Renal cortex interstitium (tissue), 11 donors: ENCODE measurements at regions not wholly inside any gene's neighbourhood (a gene's known extent, or its start where the extent isn't known, plus 50 kb on each side); places are given as distances from the start of the nearest gene placed in this dataset.

Experiments used
- DNase-seq, 11 donors: peaks; one replicate each; pipeline ENCODE4 v3.0.0-alpha.2; 2013; ENCODE audit warnings: low read depth in 9 of 11, low spot score in 4 of 11; ENCODE audit errors: extremely low read depth in 1 of 11

DNA sequence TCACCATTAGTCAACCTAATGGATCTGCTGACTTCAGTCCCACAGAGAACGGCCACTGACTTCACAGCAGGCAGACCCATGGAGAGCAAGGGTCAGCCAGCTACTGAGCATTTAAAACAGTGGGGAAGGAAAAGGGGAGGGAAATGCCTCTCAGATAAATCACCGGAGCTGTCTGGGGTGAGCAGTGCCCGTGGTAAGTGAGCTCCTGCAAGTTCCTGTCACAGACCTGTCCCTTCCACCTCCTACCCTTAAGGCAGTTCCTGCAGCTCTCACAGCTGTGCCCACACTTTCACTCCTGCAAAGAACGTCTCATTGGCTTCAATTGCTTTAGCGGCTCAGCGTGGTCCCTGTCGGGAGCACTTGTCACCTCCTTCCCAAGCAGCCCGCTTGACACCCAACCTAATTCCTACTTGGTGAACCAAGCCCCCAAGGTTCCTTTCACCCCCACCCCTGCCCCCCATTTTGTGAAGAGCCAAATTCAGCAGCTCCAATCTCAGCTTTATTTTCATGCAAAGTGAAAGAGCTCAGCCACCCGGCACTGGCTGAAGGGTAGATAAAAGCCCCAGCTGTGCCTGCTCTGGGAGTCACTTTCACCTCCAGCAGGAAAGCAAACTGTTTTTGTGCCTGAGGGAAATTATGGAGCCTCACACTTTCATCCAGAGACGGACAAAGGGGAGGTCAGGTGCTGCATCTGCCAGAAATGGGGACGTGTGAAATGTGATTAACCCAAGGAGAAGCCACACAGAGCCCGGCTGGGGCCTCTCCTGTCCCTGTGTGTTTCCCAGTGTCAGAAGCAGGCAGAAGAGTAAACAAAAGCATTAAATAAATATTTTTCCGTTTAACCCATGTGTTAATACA lies 306.2 kb downstream of the TTLL7 start:
- peak; percentile 17 to 51 (median 32) for DNase-seq

DNA sequence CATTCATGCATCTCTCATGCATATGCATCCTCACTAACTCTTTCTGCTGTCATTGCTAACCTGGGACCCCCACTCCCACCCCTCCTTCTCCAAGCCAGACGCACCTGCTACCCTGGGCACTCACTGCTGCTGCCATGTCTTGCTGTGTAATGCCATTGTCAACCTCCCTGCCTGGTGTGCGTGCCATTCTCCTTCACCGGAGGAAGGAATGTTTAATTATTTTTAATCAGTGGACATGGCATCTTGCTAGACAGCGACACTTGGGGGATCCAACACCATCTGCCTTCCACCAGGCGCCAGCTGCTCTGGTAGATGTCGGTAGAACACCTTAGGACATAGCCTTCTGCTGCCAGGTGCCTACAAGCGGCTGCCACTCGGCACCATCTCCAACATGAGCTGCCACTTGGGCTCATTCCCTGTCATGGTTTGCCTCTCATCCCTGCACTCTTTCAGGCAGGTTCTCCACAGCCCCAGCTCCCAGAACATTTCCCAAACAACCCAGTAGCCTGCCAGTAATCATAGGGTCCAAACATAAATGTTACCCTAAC lies 306.9 kb downstream of the TTLL7 start:
- no peak for DNase-seq

DNA sequence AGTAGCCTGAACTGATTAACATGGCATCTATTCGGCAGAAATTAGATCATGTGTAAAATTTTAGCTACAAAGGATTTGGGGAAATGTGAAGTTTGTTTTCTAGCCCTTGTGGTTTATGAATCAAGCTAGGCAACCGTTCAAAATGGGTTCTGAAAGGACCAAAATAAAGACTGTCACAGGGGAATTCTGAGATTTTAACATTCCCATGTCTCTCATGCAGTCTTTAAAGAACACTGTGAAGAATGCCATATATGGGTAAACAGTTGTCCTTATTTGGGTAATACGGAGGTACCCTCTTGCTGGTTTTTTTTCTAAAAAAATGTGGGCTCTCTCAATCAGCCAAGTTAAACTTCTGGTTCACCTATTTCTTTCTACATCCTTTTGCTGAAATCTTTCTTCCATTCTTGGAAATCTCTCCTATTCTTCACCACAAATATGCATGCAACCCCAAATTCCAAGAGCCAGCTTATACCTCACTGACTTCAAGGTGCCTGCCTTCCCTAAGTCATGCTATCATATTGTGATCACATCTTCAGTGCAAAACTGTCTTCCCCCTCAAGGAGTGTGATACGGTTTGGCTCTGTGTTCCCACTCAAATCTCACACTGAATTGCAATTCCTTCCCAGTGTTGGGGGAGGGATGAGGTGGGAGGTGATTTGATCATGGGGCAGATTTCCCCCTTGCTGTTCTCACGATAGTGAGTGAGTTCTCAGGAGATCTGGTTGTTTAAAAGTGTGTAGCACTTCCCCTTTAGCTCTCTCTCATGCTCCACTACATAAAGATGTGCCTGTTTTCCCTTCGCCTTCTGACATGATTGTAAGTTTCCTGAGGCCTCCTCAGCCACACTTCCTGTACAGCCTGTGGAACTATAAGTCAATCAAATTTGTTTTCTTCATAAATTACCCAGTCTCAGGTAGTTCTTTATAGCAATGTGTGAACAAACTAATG lies 308.7 kb downstream of the TTLL7 start:
- no peak for DNase-seq

DNA sequence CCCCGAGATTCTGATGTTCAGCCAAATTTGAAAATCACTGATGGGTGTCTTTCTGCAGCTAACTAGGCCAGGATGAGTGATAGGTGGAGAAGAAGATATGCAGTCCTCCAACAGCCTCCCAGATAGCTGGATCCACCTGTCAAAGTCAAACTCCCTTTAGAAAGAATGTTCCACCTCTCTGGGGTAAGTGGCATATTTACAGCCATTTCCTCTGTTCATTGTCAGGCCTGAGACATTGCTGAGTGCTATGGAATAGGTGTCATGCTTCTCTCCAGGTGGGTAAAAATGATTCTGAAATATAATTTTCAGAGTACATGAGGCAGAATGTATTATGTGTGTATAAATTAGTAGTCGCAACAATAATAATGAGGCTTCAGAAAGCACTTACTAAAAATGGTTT lies 316.8 kb downstream of the TTLL7 start:
- no peak for DNase-seq

DNA sequence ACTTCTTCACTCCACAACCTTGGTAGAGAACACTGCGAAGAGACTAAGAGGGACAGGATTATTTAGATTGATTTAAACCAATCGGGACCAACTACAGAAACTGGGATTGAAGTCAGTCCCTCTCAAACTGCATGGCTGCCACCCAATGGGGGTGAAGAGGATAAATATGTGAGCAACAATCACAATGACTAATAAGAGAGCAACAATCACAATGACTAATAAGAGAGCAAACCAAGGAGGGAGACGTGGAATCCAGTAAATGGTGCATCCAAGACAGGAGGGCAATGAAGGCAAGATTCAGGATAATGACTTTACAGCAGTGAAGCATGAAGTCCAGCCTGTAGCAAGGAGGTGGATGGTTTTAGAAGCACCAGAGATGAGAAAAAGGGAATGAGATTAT lies 322.8 kb downstream of the TTLL7 start:
- DNase-seq = no peak

DNA sequence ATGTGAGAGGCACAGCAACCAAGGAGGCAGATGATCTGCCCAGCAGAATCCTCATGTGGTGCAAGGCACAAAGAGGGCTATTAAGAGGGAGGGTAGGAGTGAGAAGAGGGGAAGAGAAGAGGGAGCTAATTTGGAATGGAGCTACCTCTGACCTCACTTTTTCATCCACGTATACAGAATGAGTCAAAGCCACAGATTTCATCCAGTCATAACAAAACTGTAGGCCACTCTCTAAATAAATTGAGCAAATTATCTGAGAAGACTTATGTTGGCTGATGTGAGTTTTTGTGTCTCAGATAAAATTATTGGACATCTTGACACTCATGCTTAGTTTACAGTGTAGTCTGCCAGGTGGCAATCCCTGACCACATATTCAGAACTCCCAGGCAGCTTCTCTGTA lies 325.6 kb downstream of the TTLL7 start:
- no peak for DNase-seq

DNA sequence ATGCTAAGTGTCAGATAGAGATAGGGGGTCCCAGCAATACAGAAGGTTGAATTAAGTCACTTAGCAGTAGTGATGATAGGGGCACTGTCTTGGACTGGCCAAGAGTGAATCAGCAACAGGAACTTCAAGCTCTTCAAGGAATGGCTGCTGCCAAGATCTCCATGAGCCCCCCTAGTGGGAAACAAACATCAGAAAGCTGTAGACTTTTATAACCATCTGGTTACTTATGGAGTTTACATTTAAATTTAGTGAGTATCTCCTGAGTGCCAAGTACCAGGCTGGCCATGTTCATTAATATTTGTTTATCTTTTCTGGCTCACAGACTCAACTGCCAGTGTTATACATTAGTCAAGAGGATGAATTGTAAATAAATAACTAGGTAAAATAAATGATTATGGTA lies 327.3 kb downstream of the TTLL7 start:
- no peak for DNase-seq

DNA sequence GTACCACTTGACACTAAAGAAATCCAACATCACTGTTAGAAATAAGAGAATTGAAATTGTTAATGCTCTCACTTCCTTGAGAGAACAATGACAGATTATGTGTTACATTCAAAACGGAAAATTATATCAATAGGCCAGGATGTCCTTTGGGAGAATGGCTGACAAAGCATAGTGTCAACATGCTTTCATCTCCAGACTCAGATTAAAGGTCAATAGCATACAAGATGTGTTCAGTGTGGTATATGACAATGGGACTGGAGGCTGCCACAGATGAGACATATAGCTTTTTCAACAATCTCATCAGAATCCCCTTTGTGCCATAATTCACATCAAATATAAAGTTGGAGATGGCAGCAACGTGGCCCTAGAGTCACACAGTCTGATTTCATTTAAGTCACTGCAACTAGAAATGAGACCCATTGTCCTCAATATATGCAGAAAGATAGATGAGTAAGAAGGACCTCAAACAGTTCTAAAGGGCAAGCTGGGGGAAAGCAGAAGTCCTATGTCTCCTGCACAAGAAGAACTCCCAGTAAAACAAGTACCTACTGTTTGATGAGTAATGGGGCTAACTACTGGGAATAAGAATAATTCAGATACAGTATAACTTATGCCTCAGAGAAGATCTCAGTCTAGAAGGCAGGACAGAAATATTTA lies 327.9 kb downstream of the TTLL7 start:
- DNase-seq = no peak

DNA sequence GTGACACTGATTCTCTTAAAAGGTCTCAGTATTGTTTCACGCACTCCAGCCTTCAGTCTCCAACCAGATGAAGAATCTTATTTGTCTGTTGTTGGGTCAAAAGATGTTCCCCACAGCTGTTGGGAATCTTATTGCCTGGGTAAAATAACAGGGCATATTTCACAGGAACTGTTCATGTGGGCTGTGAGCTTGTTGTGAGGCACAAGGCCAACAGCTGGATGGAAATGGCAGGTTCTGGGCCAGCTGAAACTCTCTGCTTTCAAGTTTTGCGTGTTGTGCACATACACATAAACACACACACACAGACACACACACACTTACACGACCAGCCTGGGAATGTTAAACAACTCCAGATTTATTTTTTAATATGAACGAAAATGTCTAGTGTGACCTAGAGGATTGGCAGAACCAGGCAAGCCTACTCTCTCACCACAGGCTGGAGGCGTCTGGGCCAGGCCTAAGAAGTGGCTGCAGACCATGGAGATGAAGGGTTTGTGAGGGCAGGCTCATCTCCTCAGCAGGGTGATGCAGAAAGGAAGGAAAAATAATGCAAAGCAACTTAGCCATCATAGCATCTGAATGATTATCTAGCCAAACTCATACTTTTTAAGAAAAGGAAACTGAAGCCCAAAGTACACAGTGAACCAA lies 357.0 kb downstream of the TTLL7 start:
- peak in 1 of 11 donors; percentile 29 for DNase-seq

DNA sequence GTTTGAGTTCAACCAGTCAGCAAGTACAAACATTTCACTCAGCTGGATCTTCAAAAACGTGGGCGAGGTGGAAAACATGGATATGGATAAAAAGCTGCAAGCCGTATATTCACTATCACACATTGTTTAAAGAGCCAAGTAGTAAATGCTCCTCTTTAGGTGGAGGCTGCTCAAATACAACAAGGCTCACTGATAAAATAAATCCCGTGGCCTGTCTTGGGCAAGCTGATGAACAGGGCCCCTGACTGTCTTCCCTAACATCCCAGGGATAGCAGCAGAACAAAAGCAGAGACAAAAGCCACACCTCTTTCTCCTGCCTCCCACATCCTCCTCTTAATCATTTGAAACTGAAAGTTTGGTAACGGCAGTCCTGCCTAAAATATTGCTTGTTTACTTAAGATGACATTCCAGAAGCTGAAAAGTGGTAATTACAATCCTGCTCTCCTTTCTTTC lies 357.7 kb downstream of the TTLL7 start:
- peak in 1 of 11 donors; percentile 31 for DNase-seq

DNA sequence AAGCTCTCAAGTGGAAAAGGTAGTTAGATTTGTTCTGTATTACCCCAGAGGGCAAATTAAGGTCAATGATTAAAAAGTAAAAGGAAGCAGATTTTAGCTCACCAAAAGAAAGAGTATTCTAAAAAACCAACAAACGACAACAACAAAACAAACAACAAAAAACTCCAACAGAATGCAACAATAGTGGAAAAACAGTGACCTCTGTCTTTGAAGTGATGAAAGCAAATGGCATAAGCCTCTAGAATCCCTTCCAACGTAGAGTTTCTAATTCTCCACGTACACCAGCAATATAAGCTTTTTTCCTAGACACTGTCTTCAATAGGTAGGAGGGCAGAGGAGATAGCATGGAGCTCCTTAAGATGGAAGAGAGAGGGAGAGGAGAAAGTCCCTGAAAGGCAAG lies 359.1 kb downstream of the TTLL7 start:
- no peak for DNase-seq

DNA sequence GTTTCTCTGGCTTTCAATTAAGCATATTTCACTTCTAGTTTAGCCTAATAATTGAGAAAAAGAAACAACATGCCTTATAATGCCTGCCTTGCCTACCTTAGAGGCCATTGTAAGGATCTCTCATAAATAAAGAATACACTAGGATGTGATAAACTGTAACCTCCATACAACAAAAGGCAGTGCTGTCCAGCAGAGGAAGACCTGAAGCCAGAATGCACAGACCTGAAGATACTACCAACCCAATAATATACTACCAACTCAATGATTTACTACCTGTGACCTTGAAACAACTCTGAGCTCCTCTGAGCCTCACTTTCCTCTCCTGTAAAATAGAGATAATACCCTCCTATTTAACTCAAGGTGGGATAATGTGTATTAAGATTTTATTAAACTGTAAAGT lies 361.3 kb downstream of the TTLL7 start:
- DNase-seq = no peak

DNA sequence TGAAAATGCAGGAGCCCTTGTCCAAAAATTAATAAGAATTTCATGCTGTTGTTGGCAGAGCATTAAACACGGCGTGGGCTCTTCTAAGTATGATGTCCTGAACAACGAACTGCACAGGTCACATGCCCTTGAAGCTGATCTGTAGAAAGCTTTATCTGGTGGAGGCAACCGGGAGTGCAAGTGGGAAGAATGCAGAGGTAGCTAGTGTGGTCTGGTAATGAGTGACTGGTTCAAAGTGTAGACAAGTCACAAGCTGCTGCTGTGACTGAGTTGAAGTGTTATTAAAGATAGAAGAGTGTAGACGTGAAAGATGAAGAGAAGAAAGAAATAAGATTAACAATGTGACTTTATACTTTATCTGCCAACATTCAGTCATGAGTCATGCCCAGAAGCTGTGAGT lies 361.9 kb downstream of the TTLL7 start:
- no peak for DNase-seq

DNA sequence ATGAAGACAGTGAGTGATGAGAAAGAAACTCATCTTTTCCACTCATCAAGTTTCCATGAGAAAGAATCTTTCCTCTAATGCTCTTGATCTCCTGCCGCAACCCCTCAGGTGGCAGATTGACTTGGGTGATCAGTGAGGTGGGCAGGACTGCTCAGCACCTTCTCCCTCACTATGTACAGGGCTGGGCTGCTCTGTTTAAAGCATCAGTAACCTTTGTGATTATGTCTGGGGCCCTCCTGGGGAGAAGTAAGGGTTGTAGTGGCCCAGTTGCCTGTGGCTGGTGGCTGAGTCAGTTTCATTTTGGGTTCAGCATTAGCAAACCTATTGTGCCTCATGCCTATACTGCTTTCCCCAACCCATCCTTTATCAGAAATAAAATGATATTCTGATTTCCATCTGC lies 366.0 kb downstream of the TTLL7 start:
- DNase-seq = no peak

DNA sequence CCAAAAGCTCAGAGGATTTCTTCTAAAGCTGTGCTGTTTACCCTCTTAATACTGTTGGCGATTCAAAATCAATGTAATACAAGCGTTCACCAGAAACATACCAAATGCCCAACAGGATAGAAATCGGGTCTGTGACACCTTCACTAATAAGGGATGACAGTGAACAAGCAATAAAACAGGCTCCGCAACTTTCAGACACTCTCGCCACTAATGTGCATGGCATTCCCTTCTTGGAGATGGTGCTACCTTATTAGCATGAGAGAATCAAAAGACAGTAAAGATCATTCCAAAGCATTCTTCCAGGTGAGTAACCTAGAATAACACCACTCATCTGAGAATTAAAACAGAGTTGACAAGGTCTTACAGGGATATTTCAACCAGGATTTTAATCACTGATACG lies 367.1 kb downstream of the TTLL7 start:
- no peak for DNase-seq

DNA sequence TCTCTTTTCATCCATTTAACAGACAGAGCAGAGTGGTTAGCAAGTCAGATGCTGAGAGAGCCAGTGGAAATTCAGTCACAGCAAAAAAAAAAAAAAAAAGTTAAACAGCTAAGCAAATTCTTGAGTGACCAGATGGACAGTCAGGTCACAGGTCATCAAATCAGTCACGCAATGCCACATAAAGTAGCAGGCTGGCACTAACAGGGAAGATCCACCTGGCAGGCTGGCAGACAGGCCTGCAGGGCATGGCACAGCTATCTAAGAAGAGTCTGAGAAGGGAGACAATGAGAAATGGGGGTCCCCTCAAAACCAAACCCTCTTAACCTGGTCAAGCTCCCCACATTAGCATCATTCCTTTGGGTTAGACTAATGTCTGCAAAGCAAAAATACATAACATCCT lies 371.9 kb downstream of the TTLL7 start:
- no peak for DNase-seq

DNA sequence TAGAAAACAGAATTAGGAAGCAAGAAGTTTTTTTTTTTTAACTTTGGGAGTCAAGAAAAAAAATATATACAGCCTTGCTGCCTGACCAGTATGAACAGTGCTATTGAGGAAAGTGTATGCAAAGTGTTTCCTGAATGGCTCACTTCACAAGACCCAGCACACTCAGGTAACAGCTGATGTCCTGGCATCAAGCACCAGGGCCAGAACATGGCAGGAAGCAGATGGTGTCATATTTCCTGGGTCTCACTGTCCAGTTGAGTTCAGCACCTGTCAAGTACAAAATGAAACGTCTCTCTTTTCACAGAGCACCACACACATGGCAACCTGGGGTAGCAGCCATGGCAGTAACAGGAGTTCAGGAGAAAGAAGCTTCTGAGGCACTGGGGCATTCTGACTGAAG lies 372.3 kb downstream of the TTLL7 start:
- no peak for DNase-seq

DNA sequence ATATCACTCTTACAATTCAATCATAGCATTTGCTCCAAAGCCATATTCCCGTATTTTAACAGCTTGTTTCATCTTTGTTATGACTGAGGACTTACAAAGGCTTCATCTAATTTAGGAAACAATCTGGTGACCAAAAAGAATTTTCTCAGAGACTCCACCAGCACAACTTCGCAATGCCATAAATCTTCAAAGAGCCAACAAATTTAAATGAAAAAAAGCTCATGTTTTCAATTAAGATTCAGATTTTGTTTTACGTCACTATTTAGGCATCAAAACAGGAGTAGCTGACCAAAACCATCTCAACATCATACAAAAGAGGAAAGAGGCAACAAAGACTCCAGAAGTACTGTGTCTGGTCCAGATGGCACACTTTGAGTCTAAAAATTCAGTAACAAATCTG lies 373.3 kb downstream of the TTLL7 start:
- DNase-seq = no peak

DNA sequence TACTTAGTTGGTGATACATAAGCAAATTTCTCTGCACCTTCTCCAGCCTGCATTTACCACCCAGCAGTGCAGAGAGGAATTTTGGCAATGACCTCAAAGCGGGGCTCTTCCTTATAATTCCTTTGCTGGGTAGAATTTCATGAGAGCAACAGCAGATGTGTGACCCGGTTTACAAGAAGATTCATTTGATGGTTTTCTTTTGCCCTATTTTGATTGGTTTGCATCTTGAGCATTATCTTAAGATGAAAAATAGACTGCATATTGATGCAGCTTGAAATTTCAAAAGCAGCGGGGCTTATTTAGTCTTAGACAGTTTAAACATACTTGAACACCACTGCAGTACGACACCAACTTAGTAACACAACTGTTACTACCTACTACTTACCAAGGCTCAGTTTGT lies 378.9 kb downstream of the TTLL7 start:
- DNase-seq = no peak
